SU-DHL-6 (cell line): ENCODE measurements at regions not wholly inside any gene's neighbourhood (a gene's known extent, or its start where the extent isn't known, plus 50 kb on each side); places are given as distances from the start of the nearest gene placed in this dataset.

Experiments
- H2AFZ ChIP-seq: fragments of 200-600 bp; sonication (generic); 2 replicates; pipeline ENCODE4 v1.6.1; 2014; ENCODE audit warnings: low read depth, mild to moderate bottlenecking, moderate library complexity, mixed read lengths, antibody characterized with exemption, low read length; ENCODE audit not compliant: severe bottlenecking
- H3F3A ChIP-seq: fragments of 200-600 bp; shearing (Covaris generic); 2 replicates; pipeline ENCODE4 v1.6.0; 2016; ENCODE audit warnings: antibody characterized with exemption, mild to moderate bottlenecking; ENCODE audit not compliant: insufficient read depth
- H3K27ac ChIP-seq: fragments of 200-600 bp; sonication (generic); 2 replicates; pipeline ENCODE4 v1.5.1; 2016; ENCODE audit warnings: low read depth, mild to moderate bottlenecking, low read length, moderate library complexity, mixed read lengths
- H3K27me3 ChIP-seq: fragments of 200-600 bp; sonication (generic), shearing (Covaris generic); 2 replicates; pipeline ENCODE4 v1.6.0; 2014; ENCODE audit warnings: mild to moderate bottlenecking, low read length
- H3K36me3 ChIP-seq: fragments of 200-600 bp; sonication (generic); 2 replicates; pipeline ENCODE4 v1.6.1; 2014; ENCODE audit warnings: mild to moderate bottlenecking, low read length, mixed read lengths
- H3K4me2 ChIP-seq: fragments of 300-600, 200-600 bp; shearing (Covaris generic), sonication (generic); 2 replicates; pipeline ENCODE4 v1.6.0; 2014; ENCODE audit warnings: low read length, low read depth, mild to moderate bottlenecking; ENCODE audit not compliant: poor library complexity, severe bottlenecking
- H3K4me3 ChIP-seq: fragments of 200-600 bp; sonication (generic); 2 replicates; pipeline ENCODE4 v1.5.1; 2014; ENCODE audit warnings: antibody characterized with exemption, low read length, mild to moderate bottlenecking, mixed read lengths; ENCODE audit not compliant: insufficient read depth, poor library complexity, severe bottlenecking
- H3K79me2 ChIP-seq: fragments of 200-600 bp; sonication (generic); 2 replicates; pipeline ENCODE4 v1.6.1; 2014; ENCODE audit warnings: mild to moderate bottlenecking, low read length, moderate library complexity; ENCODE audit not compliant: insufficient read depth
- H3K9ac ChIP-seq: fragments of 200-600 bp; sonication (generic); 2 replicates; pipeline ENCODE4 v1.7.0; 2014; ENCODE audit warnings: mild to moderate bottlenecking, low read length
- H3K9me2 ChIP-seq: fragments of 200-600 bp; sonication (generic); replicated peaks from 2 replicates; pipeline ENCODE4 v1.6.1; 2014; ENCODE audit warnings: low read length; ENCODE audit not compliant: insufficient read depth
- H3K9me3 ChIP-seq: fragments of 200-600 bp; sonication (generic); 2 replicates; pipeline ENCODE4 v1.6.1; 2014; ENCODE audit warnings: low read length, mixed read lengths; ENCODE audit not compliant: insufficient read depth
- H4K20me1 ChIP-seq: fragments of 200-600 bp; sonication (generic); 2 replicates; pipeline ENCODE4 v1.6.1; 2014; ENCODE audit warnings: low read depth, mild to moderate bottlenecking, antibody characterized with exemption, low read length, moderate library complexity, mixed read lengths
- CTCF ChIP-seq: fragments of 200-600 bp; sonication (generic); IDR thresholded peaks from one replicate; pipeline ENCODE4 v1.5.1; 2017; ENCODE audit warnings: antibody characterized with exemption, mild to moderate bottlenecking, low read length, moderate library complexity; ENCODE audit not compliant: insufficient read depth, poor library complexity, severe bottlenecking
- EZH2phosphoT487 ChIP-seq: fragments of 200-600 bp; sonication (generic), shearing (Covaris generic); conservative IDR thresholded peaks from 2 replicates; pipeline ENCODE4 v1.6.1; 2018; ENCODE audit warnings: mild to moderate bottlenecking, antibody characterized with exemption, low read length, moderate library complexity, mixed read lengths

- no peaks in the 10 kb centered on the region for H3K27me3 ChIP-seq
- H3F3A ChIP-seq, result no peaks in the 10 kb centered on the region
- no peak overlapping the region for H3K4me2 ChIP-seq
- no peaks in the 10 kb centered on the region for H4K20me1 ChIP-seq
- H3K4me3 ChIP-seq, result no peak overlapping the region
- H3K79me2 ChIP-seq, result no peaks in the 10 kb centered on the region
- no peaks in the 10 kb centered on the region for H3K9me3 ChIP-seq
- H3K36me3 ChIP-seq, result no peaks in the 10 kb centered on the region
- no peak overlapping the region for H3K9ac ChIP-seq
- TF ChIP-seq EZH2phosphoT487 (no peak), CTCF (no peak)
- H3K27ac ChIP-seq, result no peak overlapping the region
- no peak overlapping the region for H2AFZ ChIP-seq
- H3K9me2 ChIP-seq, result no peaks in the 10 kb centered on the region
Measured at GRCh38 chr1:181989261-181989920, 72.1 kb downstream of the ZNF648 start.

GRCh38 chr1:181987996-181988395 lies 73.5 kb downstream of the ZNF648 start:
- Histone ChIP-seq H3K27me3 (no peaks in the 10 kb centered on the region), H2AFZ (no peak overlapping the region), H3K4me2 (no peak overlapping the region), H3K9me3 (no peaks in the 10 kb centered on the region), H3K9ac (no peak overlapping the region), H3K9me2 (no peaks in the 10 kb centered on the region), H3K4me3 (no peak overlapping the region), H3F3A (no peaks in the 10 kb centered on the region), H3K27ac (no peak overlapping the region), H3K36me3 (no peaks in the 10 kb centered on the region), H3K79me2 (no peaks in the 10 kb centered on the region), H4K20me1 (no peaks in the 10 kb centered on the region)
- TF ChIP-seq EZH2phosphoT487 (no peak), CTCF (no peak)

GRCh38 chr1:181987334-181987895 lies 74.1 kb downstream of the ZNF648 start:
- Histone ChIP-seq H3K4me2 (no peak overlapping the region), H3F3A (no peaks in the 10 kb centered on the region), H3K36me3 (no peaks in the 10 kb centered on the region), H3K9me2 (no peaks in the 10 kb centered on the region), H3K27ac (no peak overlapping the region), H3K79me2 (no peaks in the 10 kb centered on the region), H2AFZ (no peak overlapping the region), H4K20me1 (no peaks in the 10 kb centered on the region), H3K9ac (no peak overlapping the region), H3K4me3 (no peak overlapping the region), H3K9me3 (no peaks in the 10 kb centered on the region), H3K27me3 (no peaks in the 10 kb centered on the region)
- TF ChIP-seq EZH2phosphoT487, result no peak
- no peak for TF ChIP-seq CTCF
